D721Med (cell line): ENCODE measurements at regions not wholly inside any gene's neighbourhood (a gene's known extent, or its start where the extent isn't known, plus 50 kb on each side); places are given as distances from the start of the nearest gene placed in this dataset.

Source experiments
- DNase-seq: peaks from one replicate; pipeline ENCODE4 v3.0.0; 2011; ENCODE audit warnings: low spot score; ENCODE audit not compliant: insufficient read length
- FAIRE-seq: peaks from 2 replicates; lab custom pipeline; 2011; peaks lifted over from hg19 to GRCh38; lab: Jason Lieb, UNC
- TF ChIP-seq, protein P1 (sequence below): IDR thresholded peaks from 2 replicates; pipeline ENCODE4 v1.5.1; 2012; ENCODE audit warnings: mild to moderate bottlenecking, control low read depth; ENCODE audit not compliant: insufficient read depth; ENCODE audit errors: missing control alignments

DNA sequence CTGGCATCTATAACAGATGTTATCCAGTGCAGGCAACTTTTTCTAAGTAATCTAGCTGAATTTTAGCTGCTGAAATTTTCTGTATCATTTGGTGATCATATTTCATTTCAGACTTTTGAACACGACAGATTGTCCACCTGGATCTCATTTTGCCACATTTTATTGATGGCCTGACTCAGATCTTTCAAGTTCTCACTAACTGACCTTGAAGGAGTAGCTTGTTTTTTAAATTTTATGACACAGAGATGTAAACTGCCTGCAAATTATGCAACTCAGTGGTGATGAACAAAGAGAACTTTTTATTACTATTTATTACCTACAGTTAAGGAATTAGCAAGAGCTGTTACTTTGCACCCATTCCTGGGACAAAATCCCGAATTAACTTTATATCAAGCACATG lies 366.4 kb downstream of the PAX1 start:
- TF ChIP-seq, protein P1, sequence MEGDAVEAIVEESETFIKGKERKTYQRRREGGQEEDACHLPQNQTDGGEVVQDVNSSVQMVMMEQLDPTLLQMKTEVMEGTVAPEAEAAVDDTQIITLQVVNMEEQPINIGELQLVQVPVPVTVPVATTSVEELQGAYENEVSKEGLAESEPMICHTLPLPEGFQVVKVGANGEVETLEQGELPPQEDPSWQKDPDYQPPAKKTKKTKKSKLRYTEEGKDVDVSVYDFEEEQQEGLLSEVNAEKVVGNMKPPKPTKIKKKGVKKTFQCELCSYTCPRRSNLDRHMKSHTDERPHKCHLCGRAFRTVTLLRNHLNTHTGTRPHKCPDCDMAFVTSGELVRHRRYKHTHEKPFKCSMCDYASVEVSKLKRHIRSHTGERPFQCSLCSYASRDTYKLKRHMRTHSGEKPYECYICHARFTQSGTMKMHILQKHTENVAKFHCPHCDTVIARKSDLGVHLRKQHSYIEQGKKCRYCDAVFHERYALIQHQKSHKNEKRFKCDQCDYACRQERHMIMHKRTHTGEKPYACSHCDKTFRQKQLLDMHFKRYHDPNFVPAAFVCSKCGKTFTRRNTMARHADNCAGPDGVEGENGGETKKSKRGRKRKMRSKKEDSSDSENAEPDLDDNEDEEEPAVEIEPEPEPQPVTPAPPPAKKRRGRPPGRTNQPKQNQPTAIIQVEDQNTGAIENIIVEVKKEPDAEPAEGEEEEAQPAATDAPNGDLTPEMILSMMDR: no peak
- DNase-seq: no peak
- no peak for FAIRE-seq

DNA sequence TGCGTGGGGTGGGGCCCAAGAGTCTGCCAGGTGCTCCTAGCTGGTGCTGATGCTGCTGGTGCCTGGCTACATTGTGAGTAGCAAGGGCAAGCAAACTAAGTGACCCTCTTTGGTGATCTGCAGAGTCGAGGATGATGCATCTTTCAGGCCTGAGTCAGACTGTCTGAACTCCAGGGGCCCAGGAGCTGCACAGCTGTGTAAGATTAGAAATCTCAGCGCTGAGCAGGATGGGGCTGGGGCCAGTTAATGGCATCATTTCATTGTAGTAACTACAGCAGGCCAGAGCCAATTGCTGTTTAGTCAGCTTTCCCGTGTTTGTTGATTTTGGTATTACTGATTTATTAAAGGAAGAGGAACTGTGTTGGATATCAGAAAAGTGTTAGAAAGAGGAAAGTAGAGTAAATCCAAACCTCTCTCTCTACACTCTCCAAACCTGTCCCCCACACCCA lies 365.2 kb downstream of the PAX1 start:
- FAIRE-seq (no peak), DNase-seq (no peak)
- TF ChIP-seq, protein P1: no peak

DNA sequence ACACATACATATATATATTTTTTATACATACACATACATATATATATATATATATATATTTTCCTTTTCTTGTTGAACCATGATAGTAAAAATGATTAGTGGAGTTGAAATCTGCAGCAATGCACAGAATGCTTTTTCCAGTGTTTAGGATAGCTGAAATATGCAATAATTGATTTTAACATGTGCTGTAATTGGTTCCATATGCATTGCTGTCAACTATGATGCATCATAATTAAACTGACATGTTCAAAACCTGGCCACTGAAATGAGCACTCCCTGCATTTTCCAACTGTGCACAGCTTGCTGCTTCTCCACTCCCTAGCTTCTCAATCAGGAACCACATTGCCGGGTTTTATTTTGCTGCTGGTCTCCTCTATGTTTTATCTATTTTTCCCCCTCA lies 358.3 kb downstream of the PAX1 start:
- TF ChIP-seq, protein P1: no peak
- no peak for DNase-seq
- FAIRE-seq: no peak

DNA sequence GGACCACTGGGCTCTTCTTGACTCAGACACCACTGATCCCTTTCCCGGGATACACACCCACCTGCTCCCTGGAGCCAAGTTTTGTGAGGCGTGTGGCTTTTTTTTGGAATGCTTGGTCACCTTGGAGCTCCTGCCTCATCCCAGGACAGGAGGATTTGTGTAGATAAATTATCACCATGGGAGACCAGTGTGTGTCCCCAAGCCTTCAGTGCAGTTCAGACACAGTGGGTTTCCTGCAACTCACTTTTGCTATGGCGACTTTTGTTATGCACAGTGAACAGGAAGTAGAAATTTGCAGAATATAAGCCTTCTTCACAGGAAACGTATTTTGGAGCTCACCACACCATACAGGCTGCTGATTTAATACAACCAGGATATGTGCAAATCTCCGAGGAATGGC lies 357.4 kb downstream of the PAX1 start:
- TF ChIP-seq, protein P1: no peak
- FAIRE-seq: no peak

DNA sequence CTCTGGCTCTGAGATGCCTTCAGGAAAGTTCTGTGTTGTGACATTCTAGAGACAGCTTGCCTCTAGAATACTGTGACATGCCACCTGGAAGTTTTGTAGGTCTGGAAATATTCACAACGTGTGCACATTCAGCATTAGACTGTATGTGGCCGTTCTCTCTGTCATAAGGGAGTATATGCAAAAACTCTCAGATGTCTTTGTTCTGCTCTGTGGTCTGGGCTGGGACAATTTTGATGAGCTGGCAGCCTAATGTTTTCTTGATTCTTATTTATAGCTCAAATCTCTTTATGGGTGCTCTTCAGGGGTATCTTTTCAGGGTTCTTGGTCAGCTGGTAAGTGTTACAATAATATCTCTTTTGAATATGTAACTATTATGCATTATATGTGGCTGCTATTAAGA lies 355.1 kb downstream of the PAX1 start:
- TF ChIP-seq, protein P1: no peak
- DNase-seq (no peak), FAIRE-seq (no peak)

More for the DNA sequence above, 357.4 kb downstream of the PAX1 start:
- no peak for DNase-seq

DNA sequence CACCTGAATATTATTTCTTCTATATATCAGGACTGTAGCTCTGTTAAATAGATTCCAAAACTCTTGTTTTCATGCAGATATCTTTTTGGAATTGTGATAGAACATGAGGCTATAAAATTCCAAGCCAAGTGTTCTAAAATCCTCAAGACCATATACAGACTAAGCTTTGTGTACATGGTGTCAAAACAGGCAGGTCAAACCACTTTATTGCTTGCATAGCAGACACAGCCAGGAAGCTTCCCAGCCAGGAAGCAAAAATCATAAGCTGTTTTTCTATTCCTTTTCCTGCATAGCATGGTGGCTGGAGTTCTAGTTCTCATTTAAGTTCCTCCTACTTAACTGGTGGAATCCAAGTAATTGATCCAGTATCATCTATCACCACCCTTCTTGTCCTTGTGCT lies 353.3 kb downstream of the PAX1 start:
- TF ChIP-seq, protein P1: no peak
- FAIRE-seq (no peak), DNase-seq (no peak)

DNA sequence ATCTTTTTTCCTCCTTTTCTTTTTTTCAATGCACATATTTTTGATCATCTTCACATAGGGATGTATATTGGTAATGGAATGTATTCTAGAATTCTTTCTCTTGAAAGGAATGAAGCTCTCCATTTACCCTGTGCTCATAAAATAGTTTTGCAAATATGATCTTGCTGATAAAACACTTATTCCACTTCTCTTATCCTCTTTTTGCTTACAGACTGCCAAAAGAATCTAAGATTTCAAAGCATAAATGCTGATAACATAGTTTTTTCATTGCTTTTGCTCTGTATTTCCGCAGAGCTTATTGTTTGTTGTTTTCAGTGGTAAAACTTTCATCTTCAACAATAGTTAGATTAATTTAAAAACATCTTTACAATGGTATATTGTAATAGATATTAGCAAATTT lies 350.5 kb downstream of the PAX1 start:
- FAIRE-seq: no peak
- DNase-seq: no peak
- TF ChIP-seq, protein P1: no peak
